Tibial artery (tissue), 4 donors: ENCODE measurements at regions not wholly inside any gene's neighbourhood (a gene's known extent, or its start where the extent isn't known, plus 50 kb on each side); places are given as distances from the start of the nearest gene placed in this dataset.

ENCODE experiments used
- DNase-seq, 2 donors: peaks; one replicate each; pipeline ENCODE4 v3.0.0-alpha.2; 2019
- H3K27ac ChIP-seq, 2 donors: fragments of 200-600 bp; sonication (generic) in 1 of 2; 1 replicate in 1 of 2; 2 replicates in 1 of 2; pipeline ENCODE4 v1.5.1; 2018 to 2019; ENCODE audit warnings: mild to moderate bottlenecking in 1 of 2
- H3K27me3 ChIP-seq, 2 donors: fragments of 200-600 bp; sonication (generic) in 1 of 2; one replicate each; pipeline versions ENCODE4 v1.5.1 to v1.6.0; 2016 to 2019
- H3K36me3 ChIP-seq, 3 donors: fragments of 200-600 bp; sonication (generic) in 2 of 3; one replicate each; pipeline ENCODE4 v1.5.1; 2016 to 2019; ENCODE audit warnings: mild to moderate bottlenecking in 2 of 3
- H3K4me1 ChIP-seq, 4 donors: fragments of 200-600 bp; sonication (generic) in 2 of 4; 1 replicate in 3 of 4; 2 replicates in 1 of 4; pipeline ENCODE4 v1.5.1; 2016 to 2019
- H3K4me3 ChIP-seq, 2 donors: fragments of 200-600 bp; sonication (generic) in 1 of 2; 1 replicate in 1 of 2; 2 replicates in 1 of 2; pipeline ENCODE4 v1.5.1; 2018 to 2019; ENCODE audit warnings: mild to moderate bottlenecking in 2 of 2
- H3K9me3 ChIP-seq, 3 donors: fragments of 200-600 bp; sonication (generic) in 1 of 3; one replicate each; pipeline ENCODE4 v1.5.1; 2016 to 2019
- CTCF ChIP-seq, 2 experiments: fragments of 200-600 bp in 1 of 2; fragments of 450-650 bp in 1 of 2; IDR thresholded peaks; one replicate each; pipeline ENCODE4 v1.5.1; 2017 to 2019; ENCODE audit warnings: antibody characterized with exemption in 2 of 2, mild to moderate bottlenecking in 1 of 2, moderate library complexity in 1 of 2
- intact Hi-C: fragments of 100-400 bp; cut with DNase I; formaldehyde crosslinking; loops from one replicate; pipeline ENCODE4 v1.15.0; 2023; ENCODE audit warnings: low total_unique reads

DNA sequence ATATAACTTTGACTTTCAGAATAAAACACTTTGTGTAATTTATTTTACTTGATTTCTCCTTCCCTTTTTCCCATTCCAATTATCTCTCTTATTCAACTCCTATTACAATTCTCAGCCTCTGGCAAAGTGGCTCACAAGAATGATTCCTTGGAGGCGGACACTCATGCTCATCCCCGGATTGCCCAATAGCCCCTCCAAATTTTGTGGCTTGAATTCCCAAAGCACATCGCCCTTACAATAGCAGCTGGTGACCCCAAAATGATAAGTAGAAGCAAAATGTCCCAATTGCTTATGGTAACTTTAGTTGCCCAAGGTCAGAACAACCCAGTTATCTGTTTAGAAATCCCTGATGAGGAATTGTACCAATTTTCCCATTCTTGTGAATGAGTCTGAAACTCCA lies 1523.5 kb upstream of the PRR20A start:
- no peak for DNase-seq
- Histone ChIP-seq H3K36me3 (no peaks in the 10 kb centered on the region), H3K9me3 (no peaks in the 10 kb centered on the region), H3K27me3 (no peaks in the 10 kb centered on the region), H3K27ac (no peak overlapping the region), H3K4me1 (no peaks in the 10 kb centered on the region), H3K4me3 (no peak overlapping the region)
- intact Hi-C loops, result no loop called here
- TF ChIP-seq CTCF (IDR thresholded peaks at IDR 0.05), result no peak

- Histone ChIP-seq H3K36me3 (no peaks in the 10 kb centered on the region), H3K4me1 (no peaks in the 10 kb centered on the region), H3K4me3 (no peak overlapping the region), H3K9me3 (peaks cover 0 to 8% (median 0%) of the 10 kb centered on the region in 3 donors), H3K27me3 (no peaks in the 10 kb centered on the region), H3K27ac (no peak overlapping the region)
- TF ChIP-seq CTCF (IDR thresholded peaks at IDR 0.05), result no peak
- DNase-seq, result no peak
- intact Hi-C loops, result no loop called here
Measured at GRCh38 chr13:55627221-55627620, 1513.5 kb upstream of the PRR20A start.

DNA sequence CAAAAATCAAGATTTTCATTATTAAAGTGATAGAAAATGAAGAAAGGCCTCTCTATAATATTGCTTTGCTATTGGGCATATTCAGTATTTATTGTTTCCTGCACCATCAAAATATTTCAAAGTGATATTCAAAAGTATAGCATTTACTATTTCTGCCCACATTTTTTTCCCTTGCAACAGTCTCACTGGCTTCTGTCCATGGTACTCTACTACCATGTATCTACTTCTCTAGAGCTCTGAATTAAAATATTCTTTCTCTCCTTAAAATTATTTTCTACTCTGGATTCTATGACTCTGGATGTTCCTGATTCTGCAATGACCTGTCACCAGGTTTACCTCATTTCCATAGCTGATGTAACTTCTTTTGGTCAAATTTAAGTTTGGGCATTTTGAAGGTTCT lies 1508.3 kb upstream of the PRR20A start:
- no peaks in the 10 kb centered on the region for H3K27me3 ChIP-seq
- no peak for DNase-seq
- no peaks in the 10 kb centered on the region for H3K9me3 ChIP-seq
- H3K36me3 ChIP-seq, result no peaks in the 10 kb centered on the region
- H3K4me1 ChIP-seq, result no peaks in the 10 kb centered on the region
- H3K4me3 ChIP-seq, result no peak overlapping the region
- H3K27ac ChIP-seq, result no peak overlapping the region
- intact Hi-C loops, result no loop called here
- TF ChIP-seq CTCF (IDR thresholded peaks at IDR 0.05), result no peak

GRCh38 chr13:55649485-55649884 lies 1491.2 kb upstream of the PRR20A start:
- intact Hi-C loops, result no loop called here
- Histone ChIP-seq H3K9me3 (no peaks in the 10 kb centered on the region), H3K4me3 (no peak overlapping the region), H3K27ac (no peak overlapping the region), H3K4me1 (no peaks in the 10 kb centered on the region), H3K36me3 (no peaks in the 10 kb centered on the region), H3K27me3 (no peaks in the 10 kb centered on the region)
- no peak for TF ChIP-seq CTCF (IDR thresholded peaks at IDR 0.05)
- DNase-seq, result no peak

DNA sequence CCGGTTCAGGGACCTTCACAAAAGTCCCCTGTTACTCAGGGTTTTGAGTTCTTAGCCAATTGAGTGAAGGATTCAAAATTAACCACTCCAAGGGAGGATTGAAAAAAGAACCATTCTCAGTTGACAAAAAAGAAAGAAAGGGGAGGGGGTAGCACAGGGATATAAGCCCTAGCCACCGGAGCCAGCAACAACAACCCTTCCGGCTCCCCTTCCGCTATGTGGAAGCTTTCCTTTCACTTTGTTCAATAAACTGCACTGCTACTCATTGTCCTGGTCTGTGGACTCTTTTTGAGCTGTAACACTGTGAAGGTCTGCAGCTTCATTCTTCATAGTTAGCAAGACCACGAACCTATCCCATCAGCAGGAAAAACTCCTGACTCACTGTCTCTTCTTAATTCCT lies 1488.1 kb upstream of the PRR20A start:
- no peaks in the 10 kb centered on the region for H3K27me3 ChIP-seq
- H3K4me1 ChIP-seq, result no peaks in the 10 kb centered on the region
- TF ChIP-seq CTCF (IDR thresholded peaks at IDR 0.05), result no peak
- H3K9me3 ChIP-seq, result no peaks in the 10 kb centered on the region
- intact Hi-C loops, result no loop called here
- H3K4me3 ChIP-seq, result no peak overlapping the region
- H3K36me3 ChIP-seq, result no peaks in the 10 kb centered on the region
- no peak for DNase-seq
- no peak overlapping the region for H3K27ac ChIP-seq

- H3K36me3 ChIP-seq, result no peaks in the 10 kb centered on the region
- intact Hi-C loops, result no loop called here
- H3K4me1 ChIP-seq, result no peaks in the 10 kb centered on the region
- TF ChIP-seq CTCF (IDR thresholded peaks at IDR 0.05), result no peak
- no peak overlapping the region for H3K4me3 ChIP-seq
- no peak overlapping the region for H3K27ac ChIP-seq
- no peaks in the 10 kb centered on the region for H3K27me3 ChIP-seq
- no peak for DNase-seq
- no peaks in the 10 kb centered on the region for H3K9me3 ChIP-seq
Measured at GRCh38 chr13:55653497-55653896, 1487.2 kb upstream of the PRR20A start.
